CD14-positive monocyte (primary cell): ENCODE measurements at regions not wholly inside any gene's neighbourhood (a gene's known extent, or its start where the extent isn't known, plus 50 kb on each side); places are given as distances from the start of the nearest gene placed in this dataset.

ENCODE experiments used
- DNase-seq, 3 donors: peaks; one replicate each; pipeline ENCODE4 v3.0.0-alpha.2; 2011 to 2022
- H2AFZ ChIP-seq: 2 replicates; pipeline ENCODE4 v1.6.0; 2012; ENCODE audit warnings: mild to moderate bottlenecking, low read depth, low read length, inconsistent platforms; ENCODE audit not compliant: insufficient read depth, poor library complexity, severe bottlenecking
- H3K27ac ChIP-seq, 2 donors: 1 replicate in 1 of 2; 2 replicates in 1 of 2; pipeline ENCODE4 v1.5.1; 2012 to 2013; ENCODE audit warnings: low read length in 2 of 2, control low read depth in 1 of 2, inconsistent platforms in 1 of 2, low read depth in 1 of 2, mild to moderate bottlenecking in 1 of 2
- H3K27me3 ChIP-seq, 2 donors: one replicate each; pipeline versions ENCODE4 v1.6.0 to v1.6.1; 2011 to 2013; ENCODE audit warnings: low read length in 2 of 2; ENCODE audit not compliant: control insufficient read depth in 2 of 2, insufficient read depth in 2 of 2
- H3K36me3 ChIP-seq, 2 donors: replicated peaks in 1 of 2; 1 replicate in 1 of 2; 2 replicates in 1 of 2; pipeline versions ENCODE4 v1.5.1 to v1.6.1; 2012 to 2013; ENCODE audit warnings: low read length in 2 of 2, control low read depth in 1 of 2, inconsistent platforms in 1 of 2, mild to moderate bottlenecking in 1 of 2; ENCODE audit not compliant: insufficient read depth in 2 of 2, control insufficient read depth in 1 of 2
- H3K4me1 ChIP-seq, 2 donors: 1 replicate in 1 of 2; 2 replicates in 1 of 2; pipeline versions ENCODE4 v1.5.1 to v1.6.1; 2012 to 2013; ENCODE audit warnings: low read length in 2 of 2, control low read depth in 1 of 2, inconsistent platforms in 1 of 2, mild to moderate bottlenecking in 1 of 2, moderate library complexity in 1 of 2; ENCODE audit not compliant: insufficient read depth in 2 of 2, control insufficient read depth in 1 of 2
- H3K4me2 ChIP-seq: replicated peaks from 2 replicates; pipeline ENCODE3; 2012; ENCODE audit warnings: low read length, moderate library complexity, mild to moderate bottlenecking; ENCODE audit not compliant: poor library complexity, severe bottlenecking; ENCODE audit errors: extremely low read depth
- H3K4me3 ChIP-seq, 3 experiments: fragments of 200-600 bp in 1 of 3; sonication (generic) in 1 of 3; replicated peaks in 1 of 3; 1 replicate in 2 of 3; 2 replicates in 1 of 3; pipeline ENCODE4 v1.5.1; 2011 to 2013; ENCODE audit warnings: low read length in 3 of 3, mild to moderate bottlenecking in 3 of 3, control low read depth in 2 of 3, low read depth in 2 of 3, inconsistent platforms in 1 of 3, moderate library complexity in 1 of 3
- H3K79me2 ChIP-seq: 2 replicates; pipeline ENCODE4 v1.6.0; 2012; ENCODE audit warnings: mild to moderate bottlenecking, control low read depth, inconsistent platforms, low read length, moderate library complexity; ENCODE audit not compliant: insufficient read depth
- H3K9ac ChIP-seq: 2 replicates; pipeline ENCODE4 v1.6.0; 2017; ENCODE audit warnings: low read length, mild to moderate bottlenecking; ENCODE audit not compliant: insufficient read depth, poor library complexity, severe bottlenecking
- H3K9me3 ChIP-seq, 2 donors: replicated peaks in 1 of 2; 1 replicate in 1 of 2; 2 replicates in 1 of 2; pipeline versions ENCODE4 v1.5.1 to v1.6.1; 2012 to 2013; ENCODE audit warnings: low read length in 2 of 2, control low read depth in 1 of 2; ENCODE audit not compliant: control insufficient read depth in 1 of 2, insufficient read depth in 1 of 2
- H4K20me1 ChIP-seq: 2 replicates; pipeline ENCODE4 v1.6.0; 2012; ENCODE audit warnings: mild to moderate bottlenecking, low read length, control low read depth, moderate library complexity; ENCODE audit not compliant: insufficient read depth
- H3K27ac Mint-ChIP-seq, 7 donors: one replicate each; pipeline ENCODE4 v1.8.0; 2020; ENCODE audit warnings: mild to moderate bottlenecking in 7 of 7, mixed read lengths in 7 of 7, moderate library complexity in 6 of 7, inconsistent platforms in 2 of 7
- H3K27me3 Mint-ChIP-seq, 3 donors: one replicate each; pipeline ENCODE4 v1.8.0; 2021 to 2022; ENCODE audit warnings: low read depth in 3 of 3, mild to moderate bottlenecking in 3 of 3, mixed read lengths in 3 of 3, moderate library complexity in 3 of 3, inconsistent platforms in 1 of 3
- H3K36me3 Mint-ChIP-seq, 2 donors: one replicate each; pipeline ENCODE4 v1.8.0; 2020; ENCODE audit warnings: mixed read lengths in 2 of 2, inconsistent platforms in 1 of 2, mild to moderate bottlenecking in 1 of 2
- H3K4me1 Mint-ChIP-seq: one replicate; pipeline ENCODE4 v1.8.0; 2020; ENCODE audit warnings: mild to moderate bottlenecking, mixed read lengths
- H3K4me3 Mint-ChIP-seq, 2 donors: one replicate each; pipeline ENCODE4 v1.8.0; 2020; ENCODE audit warnings: mild to moderate bottlenecking in 2 of 2, mixed read lengths in 2 of 2, moderate library complexity in 1 of 2
- H3K9me3 Mint-ChIP-seq, 7 donors: one replicate each; pipeline ENCODE4 v1.8.0; 2020 to 2022; ENCODE audit warnings: mixed read lengths in 7 of 7, mild to moderate bottlenecking in 6 of 7, moderate library complexity in 6 of 7, inconsistent platforms in 2 of 7
- CTCF ChIP-seq: fragments of 200-600 bp; IDR thresholded peaks from one replicate; pipeline ENCODE4 v1.8.0; 2022; ENCODE audit warnings: antibody characterized with exemption, mild to moderate bottlenecking
- WGBS: methylation state at CpG from one replicate; pipeline ENCODE4 v1.1.5; 2013; ENCODE audit warnings: missing lambda C conversion rate; ENCODE audit not compliant: insufficient coverage; 5-methylcytosine and 5-hydroxymethylcytosine counted together
- intact Hi-C, 2 donors: fragments of 100-400 bp; cut with micrococcal nuclease; formaldehyde crosslinking; loops; one replicate each; pipeline versions ENCODE4 v1.15.0 to v1.15.1; 2023

DNA sequence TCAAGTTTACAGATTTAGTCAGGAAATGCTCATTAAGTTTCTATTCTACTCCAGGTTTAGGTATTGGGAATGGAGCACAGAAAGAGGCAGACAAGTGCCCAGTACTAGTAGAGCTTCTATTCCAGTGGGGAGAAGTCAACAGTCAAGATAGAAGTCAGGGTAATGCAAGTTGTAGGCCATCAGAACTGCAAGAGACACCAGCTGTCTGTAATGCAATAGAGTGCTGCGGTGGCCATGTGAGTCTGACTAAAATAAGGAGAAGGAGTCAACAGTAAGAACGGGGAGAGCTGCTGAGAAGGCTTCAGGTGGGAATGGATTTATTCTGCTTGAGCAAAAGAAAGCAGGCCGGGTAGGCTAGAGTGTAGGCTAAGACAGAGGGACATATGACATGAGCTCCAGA, 515.0 kb downstream of the QKI start:
- H3K4me3 ChIP-seq = no peak overlapping the region
- WGBS = 90% methylated on average over 3 of the region's 3 CpGs

GRCh38 chr6:163926642-163927041, 512.1 kb downstream of the QKI start:
- Histone ChIP-seq H3K9ac (no peak overlapping the region), H3K4me2 (no peak overlapping the region), H4K20me1 (no peaks in the 10 kb centered on the region), H3K4me1 (no peaks in the 10 kb centered on the region), H3K27ac (no peak overlapping the region), H3K4me3 (no peak overlapping the region), H3K36me3 (no peaks in the 10 kb centered on the region), H2AFZ (no peak overlapping the region), H3K79me2 (no peaks in the 10 kb centered on the region), H3K9me3 (no peaks in the 10 kb centered on the region), H3K27me3 (no peaks in the 10 kb centered on the region)
- DNase-seq = no peak
- WGBS = 98% methylated on average over 6 of the region's 7 CpGs
- intact Hi-C loops = no loop called here
- H3K9me3 Mint-ChIP-seq = peaks cover 0 to 10% (median 1%) of the 10 kb centered on the region in 7 donors
- TF ChIP-seq CTCF = no peak
- H3K27me3 Mint-ChIP-seq = peaks cover 0 to 5% (median 2%) of the 10 kb centered on the region in 3 donors
- H3K4me1 Mint-ChIP-seq = no peaks in the 10 kb centered on the region
- H3K4me3 Mint-ChIP-seq = no peak overlapping the region
- no peak overlapping the region for H3K27ac Mint-ChIP-seq
- H3K36me3 Mint-ChIP-seq = no peaks in the 10 kb centered on the region

More for the DNA sequence above, 515.0 kb downstream of the QKI start:
- Histone ChIP-seq H3K27me3 (peaks cover 0 to 3% of the 10 kb centered on the region in 2 donors), H3K9ac (no peak overlapping the region), H2AFZ (no peak overlapping the region), H3K36me3 (no peaks in the 10 kb centered on the region), H3K27ac (no peak overlapping the region), H3K4me2 (no peak overlapping the region), H3K4me1 (no peaks in the 10 kb centered on the region), H4K20me1 (no peaks in the 10 kb centered on the region), H3K9me3 (no peaks in the 10 kb centered on the region), H3K79me2 (no peaks in the 10 kb centered on the region)
- no peak for DNase-seq
- Mint-ChIP-seq H3K27me3 (peaks cover 4 to 12% (median 4%) of the 10 kb centered on the region in 3 donors), H3K4me1 (no peaks in the 10 kb centered on the region), H3K27ac (no peak overlapping the region), H3K36me3 (no peaks in the 10 kb centered on the region), H3K9me3 (peaks cover 0 to 5% (median 0%) of the 10 kb centered on the region in 7 donors), H3K4me3 (no peak overlapping the region)
- intact Hi-C loops = no loop called here
- TF ChIP-seq CTCF = no peak
